SK-N-SH (cell line): ENCODE measurements at regions not wholly inside any gene's neighbourhood (a gene's known extent, or its start where the extent isn't known, plus 50 kb on each side); places are given as distances from the start of the nearest gene placed in this dataset.

ENCODE experiments used
- CTCF ChIP-seq: fragments of 200-600 bp; sonication (generic); IDR thresholded peaks from 2 replicates; pipeline ENCODE4 v1.6.1; 2017; ENCODE audit warnings: antibody characterized with exemption, mild to moderate bottlenecking, moderate library complexity
- EP300 ChIP-seq, 2 experiments: IDR thresholded peaks; 2 replicates each; pipeline versions ENCODE4 v1.4.0 to v1.6.1; 2012; ENCODE audit warnings: borderline replicate concordance in 1 of 2, low read depth in 1 of 2, low read length in 1 of 2
- FOXJ3 ChIP-seq: sonication (generic); formaldehyde crosslinking; IDR thresholded peaks from 2 replicates; pipeline ENCODE4 v1.5.1; 2020; ENCODE audit warnings: mild to moderate bottlenecking, missing genetic modification reagents
- FOXM1 ChIP-seq: IDR thresholded peaks from 2 replicates; pipeline ENCODE4 v1.4.0; 2012; ENCODE audit warnings: low read depth, mild to moderate bottlenecking
- NFIC ChIP-seq: IDR thresholded peaks from 2 replicates; pipeline ENCODE4 v1.4.0; 2012; ENCODE audit warnings: borderline replicate concordance
- RAD21 ChIP-seq: IDR thresholded peaks from 2 replicates; pipeline ENCODE4 v1.6.1; 2012; ENCODE audit warnings: mild to moderate bottlenecking, low read length
- RCOR1 ChIP-seq: fragments of 150-350 bp; IDR thresholded peaks from 2 replicates; pipeline ENCODE4 v1.6.1; 2017; ENCODE audit warnings: antibody characterized with exemption, low read length
- REST ChIP-seq: IDR thresholded peaks from 2 replicates; pipeline ENCODE4 v1.6.1; 2012; ENCODE audit warnings: mild to moderate bottlenecking, low read depth, low read length, moderate library complexity
- RFX5 ChIP-seq: IDR thresholded peaks from 2 replicates; pipeline ENCODE4 v1.6.1; 2012; ENCODE audit warnings: mild to moderate bottlenecking, improper control_type of control experiment, low read length
- TAF1 ChIP-seq: IDR thresholded peaks from 2 replicates; pipeline ENCODE4 v1.6.1; 2012; ENCODE audit warnings: low read depth, mild to moderate bottlenecking, low read length, moderate library complexity, borderline replicate concordance
- TEAD4 ChIP-seq: IDR thresholded peaks from 2 replicates; pipeline ENCODE4 v1.4.0; 2012; ENCODE audit warnings: mild to moderate bottlenecking, borderline replicate concordance; ENCODE audit not compliant: insufficient read depth

- TF ChIP-seq CTCF (no peak), EP300 (IDR thresholded peaks at IDR 0.05; ENCODE audit: borderline replicate concordance in 1 of 2, low read depth in 1 of 2, low read length in 1 of 2) (no peak), RCOR1 (no peak), NFIC (no peak), TEAD4 (no peak), RAD21 (no peak), FOXJ3 (CRISPR knock-in tag) (no peak), REST (no peak), RFX5 (no peak), FOXM1 (no peak), TAF1 (no peak)
Measured at GRCh38 chr1:81510701-81511100, 290.0 kb upstream of the ADGRL2 start.
